ENCODE measurements at regions not wholly inside any gene's neighbourhood (a gene's known extent, or its start where the extent isn't known, plus 50 kb on each side); places are given as distances from the start of the nearest gene placed in this dataset.

DNA sequence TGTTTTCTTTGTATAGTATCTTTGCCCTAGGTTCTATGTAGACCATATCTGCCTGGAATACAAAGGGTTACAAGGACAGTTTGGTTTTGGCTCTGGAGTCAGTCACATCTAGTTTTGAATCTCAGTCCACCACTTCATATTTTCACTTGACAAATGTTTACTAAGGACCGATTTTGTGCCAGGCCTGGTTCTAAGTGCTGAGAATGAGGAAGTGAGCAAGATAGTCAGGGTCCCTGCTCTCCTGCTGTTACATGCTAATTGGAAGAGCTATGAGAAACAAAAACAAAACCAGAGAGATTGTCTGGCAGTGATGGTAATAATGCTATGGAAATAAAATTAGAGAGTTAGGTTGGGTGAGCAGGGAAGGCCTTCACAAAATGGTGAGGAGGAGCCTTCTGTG, 66.1 kb upstream of the ARHGAP20 start:
- POLR2A ChIA-PET, result interaction anchor here (0.6 to 0.7 kb wide), 2 partner anchors 9 to 800 kb away, joined by 3 read pairs; no protein-coding TSS in a partner anchor
- no peak for DNase-seq (ENCODE audit: unreplicated experiment)
- peaks cover 13% of the 10 kb centered on the region for H3K4me1 Mint-ChIP-seq (ENCODE audit: insufficient read depth, unreplicated experiment)
- H3K27me3 Mint-ChIP-seq (ENCODE audit: insufficient read depth, unreplicated experiment), result no peaks in the 10 kb centered on the region
- TF ChIP-seq, protein P1, sequence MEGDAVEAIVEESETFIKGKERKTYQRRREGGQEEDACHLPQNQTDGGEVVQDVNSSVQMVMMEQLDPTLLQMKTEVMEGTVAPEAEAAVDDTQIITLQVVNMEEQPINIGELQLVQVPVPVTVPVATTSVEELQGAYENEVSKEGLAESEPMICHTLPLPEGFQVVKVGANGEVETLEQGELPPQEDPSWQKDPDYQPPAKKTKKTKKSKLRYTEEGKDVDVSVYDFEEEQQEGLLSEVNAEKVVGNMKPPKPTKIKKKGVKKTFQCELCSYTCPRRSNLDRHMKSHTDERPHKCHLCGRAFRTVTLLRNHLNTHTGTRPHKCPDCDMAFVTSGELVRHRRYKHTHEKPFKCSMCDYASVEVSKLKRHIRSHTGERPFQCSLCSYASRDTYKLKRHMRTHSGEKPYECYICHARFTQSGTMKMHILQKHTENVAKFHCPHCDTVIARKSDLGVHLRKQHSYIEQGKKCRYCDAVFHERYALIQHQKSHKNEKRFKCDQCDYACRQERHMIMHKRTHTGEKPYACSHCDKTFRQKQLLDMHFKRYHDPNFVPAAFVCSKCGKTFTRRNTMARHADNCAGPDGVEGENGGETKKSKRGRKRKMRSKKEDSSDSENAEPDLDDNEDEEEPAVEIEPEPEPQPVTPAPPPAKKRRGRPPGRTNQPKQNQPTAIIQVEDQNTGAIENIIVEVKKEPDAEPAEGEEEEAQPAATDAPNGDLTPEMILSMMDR (IDR thresholded peaks at IDR 0.05; ENCODE audit: unreplicated experiment), result no peak
- H3K27ac Mint-ChIP-seq (ENCODE audit: low read depth, unreplicated experiment), result no peak overlapping the region
- no TSS peak for BruUV-seq (replicated peaks)
- peaks cover 8% of the 10 kb centered on the region for H3K9me3 Mint-ChIP-seq (ENCODE audit: unreplicated experiment)
- intact Hi-C loops (cut with micrococcal nuclease), result no loop called here
- no peak overlapping the region for H3K4me3 Mint-ChIP-seq (ENCODE audit: unreplicated experiment)
- CTCF ChIA-PET, result no interaction called here
- H3K36me3 Mint-ChIP-seq (ENCODE audit: insufficient read depth, unreplicated experiment), result no peaks in the 10 kb centered on the region

DNA sequence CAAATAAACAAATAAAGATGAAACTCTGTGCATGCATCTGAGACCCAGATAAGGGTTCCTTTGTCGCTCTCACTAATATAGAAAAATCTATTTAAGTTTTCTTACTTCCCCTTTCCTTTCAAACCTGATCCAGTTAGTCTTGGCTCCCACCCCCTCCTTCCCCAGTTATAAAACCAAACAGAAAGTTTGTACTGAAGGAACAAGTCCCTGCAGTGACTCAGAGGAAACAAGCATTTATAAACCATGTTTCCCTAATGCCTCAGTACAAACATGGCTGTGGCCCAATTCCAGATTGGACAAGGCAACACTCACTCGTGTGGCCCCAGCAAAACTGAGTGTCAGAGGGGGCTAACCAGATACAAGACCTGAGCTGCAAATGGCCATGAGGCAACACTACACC, 65.5 kb upstream of the ARHGAP20 start:
- TF ChIP-seq, protein P1 (IDR thresholded peaks at IDR 0.05; ENCODE audit: unreplicated experiment), result no peak
- CTCF ChIA-PET, result no interaction called here
- H3K36me3 Mint-ChIP-seq (ENCODE audit: insufficient read depth, unreplicated experiment), result no peaks in the 10 kb centered on the region
- peaks cover 13% of the 10 kb centered on the region for H3K4me1 Mint-ChIP-seq (ENCODE audit: insufficient read depth, unreplicated experiment)
- intact Hi-C loops (cut with micrococcal nuclease), result no loop called here
- no peaks in the 10 kb centered on the region for H3K27me3 Mint-ChIP-seq (ENCODE audit: insufficient read depth, unreplicated experiment)
- BruUV-seq (replicated peaks), result no TSS peak
- DNase-seq (ENCODE audit: unreplicated experiment), result peak; percentile 68
- H3K4me3 Mint-ChIP-seq (ENCODE audit: unreplicated experiment), result no peak overlapping the region
- POLR2A ChIA-PET, result interaction anchor here (0.6 to 1.1 kb wide), 3 partner anchors 10 to 800 kb away, joined by 3 to 5 read pairs (median 3); no protein-coding TSS in a partner anchor
- peaks cover 8% of the 10 kb centered on the region for H3K9me3 Mint-ChIP-seq (ENCODE audit: unreplicated experiment)
- no peak overlapping the region for H3K27ac Mint-ChIP-seq (ENCODE audit: low read depth, unreplicated experiment)

DNA sequence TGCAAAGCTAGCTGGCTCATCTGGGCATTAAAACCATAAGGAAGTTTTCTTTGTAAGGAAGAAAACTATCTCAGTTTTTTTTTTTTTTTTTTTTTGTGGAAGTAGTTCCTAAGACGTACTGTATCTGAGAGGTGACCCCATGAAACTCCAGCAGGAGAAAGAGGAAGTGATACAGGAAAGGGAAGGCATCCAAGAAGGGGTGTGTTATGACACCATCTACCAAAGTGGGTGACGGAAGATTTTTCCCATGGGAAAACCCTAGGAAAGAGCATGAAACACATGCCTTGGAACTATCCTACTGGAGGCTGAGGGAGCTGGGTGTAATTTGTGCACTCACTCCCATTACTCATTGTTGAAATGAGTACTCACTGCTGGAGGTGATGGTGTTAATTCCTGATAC, 63.8 kb upstream of the ARHGAP20 start:
- intact Hi-C loops (cut with micrococcal nuclease), result no loop called here
- H3K36me3 Mint-ChIP-seq (ENCODE audit: insufficient read depth, unreplicated experiment), result no peaks in the 10 kb centered on the region
- BruUV-seq (replicated peaks), result no TSS peak
- no peak overlapping the region for H3K4me3 Mint-ChIP-seq (ENCODE audit: unreplicated experiment)
- peak; percentile 20 for DNase-seq (ENCODE audit: unreplicated experiment)
- TF ChIP-seq, protein P1 (IDR thresholded peaks at IDR 0.05; ENCODE audit: unreplicated experiment), result no peak
- ChIA-PET CTCF (no interaction called here), POLR2A (interaction anchor here (0.5 to 0.6 kb wide), 2 partner anchors 91 to 131 kb away, joined by 3 to 5 read pairs; no protein-coding TSS in a partner anchor)
- peaks cover 8% of the 10 kb centered on the region for H3K9me3 Mint-ChIP-seq (ENCODE audit: unreplicated experiment)
- no peak overlapping the region for H3K27ac Mint-ChIP-seq (ENCODE audit: low read depth, unreplicated experiment)
- H3K4me1 Mint-ChIP-seq (ENCODE audit: insufficient read depth, unreplicated experiment), result peaks cover 13% of the 10 kb centered on the region
- no peaks in the 10 kb centered on the region for H3K27me3 Mint-ChIP-seq (ENCODE audit: insufficient read depth, unreplicated experiment)

DNA sequence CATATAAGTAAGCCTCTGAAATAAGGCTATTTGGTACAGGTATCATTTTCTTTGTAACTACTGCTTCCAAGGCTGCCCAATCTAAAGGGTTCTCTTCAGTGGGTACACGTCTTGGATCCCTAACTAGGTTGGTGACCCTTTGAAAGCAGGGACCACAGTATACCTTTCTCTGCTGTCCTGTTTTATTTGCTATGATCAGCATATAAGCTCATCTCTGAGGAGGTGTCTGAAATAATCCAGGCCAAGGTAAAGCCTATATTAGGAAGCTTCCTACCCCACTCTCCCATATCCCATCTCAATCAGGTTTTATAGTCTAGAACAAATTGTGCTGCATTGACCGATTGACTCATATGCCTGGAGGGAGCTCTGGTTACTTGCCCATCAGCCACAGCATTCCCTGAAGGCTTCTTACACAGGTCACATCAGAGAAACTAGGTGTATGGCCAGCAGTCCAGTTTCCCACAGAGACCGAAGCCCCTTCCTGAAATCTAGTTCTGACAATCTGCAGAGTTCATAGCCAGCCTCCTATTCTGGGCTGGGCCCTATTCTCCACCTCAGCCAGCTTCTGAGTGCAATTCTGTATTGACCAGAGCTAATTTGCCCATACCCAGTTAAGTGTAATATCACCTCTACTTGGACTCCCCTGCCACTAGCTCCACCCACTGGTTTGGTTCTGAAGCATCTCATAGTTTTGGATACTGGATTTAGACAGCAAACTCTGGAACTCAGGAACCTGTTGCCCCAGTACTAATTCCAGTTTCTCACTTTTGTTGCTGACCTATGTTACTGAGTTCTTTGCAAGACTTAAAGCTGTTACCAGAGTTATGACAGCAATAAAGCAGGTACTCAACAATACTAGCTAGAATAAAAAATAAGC, 62.1 kb upstream of the ARHGAP20 start:
- ChIA-PET POLR2A (no interaction called here), CTCF (interaction anchor here (0.7 to 1.4 kb wide), 3 partner anchors 11 to 155 kb away, joined by 3 read pairs; no protein-coding TSS in a partner anchor)
- Mint-ChIP-seq H3K36me3 (ENCODE audit: insufficient read depth, unreplicated experiment) (no peaks in the 10 kb centered on the region), H3K4me3 (ENCODE audit: unreplicated experiment) (no peak overlapping the region), H3K27ac (ENCODE audit: low read depth, unreplicated experiment) (no peak overlapping the region), H3K27me3 (ENCODE audit: insufficient read depth, unreplicated experiment) (no peaks in the 10 kb centered on the region), H3K4me1 (ENCODE audit: insufficient read depth, unreplicated experiment) (peaks cover 13% of the 10 kb centered on the region), H3K9me3 (ENCODE audit: unreplicated experiment) (peaks cover 5% of the 10 kb centered on the region)
- peak; percentile 16 for DNase-seq (ENCODE audit: unreplicated experiment)
- no TSS peak for BruUV-seq (replicated peaks)
- intact Hi-C loops (cut with micrococcal nuclease), result no loop called here
- TF ChIP-seq, protein P1 (IDR thresholded peaks at IDR 0.05; ENCODE audit: unreplicated experiment), result no peak
